ENCODE measurements at regions not wholly inside any gene's neighbourhood (a gene's known extent, or its start where the extent isn't known, plus 50 kb on each side); places are given as distances from the start of the nearest gene placed in this dataset.

- H3K9me3 ChIP-seq (replicated peaks in 1 of 3), result no peaks in the 10 kb centered on the region
- H3K27me3 ChIP-seq, result no peaks in the 10 kb centered on the region
- H3K4me3 ChIP-seq, result no peak overlapping the region
- no peaks in the 10 kb centered on the region for H3K4me1 ChIP-seq (replicated peaks in 1 of 2)
- TF ChIP-seq POLR2A (IDR thresholded peaks at IDR 0.05) (no peak), CTCF (IDR thresholded peaks at IDR 0.05) (no peak)
- no peak overlapping the region for H3K27ac ChIP-seq
- no peak for DNase-seq
- intact Hi-C loops (cut with DNase I), result no loop called here
- no peaks in the 10 kb centered on the region for H3K36me3 ChIP-seq (replicated peaks in 1 of 2)
Measured at GRCh38 chr7:117929237-117929636, 56.0 kb upstream of the CTTNBP2 start.

- no peak overlapping the region for H3K27ac ChIP-seq
- TF ChIP-seq POLR2A (IDR thresholded peaks at IDR 0.05), result no peak
- no peak for TF ChIP-seq CTCF (IDR thresholded peaks at IDR 0.05)
- no peaks in the 10 kb centered on the region for H3K27me3 ChIP-seq
- DNase-seq, result no peak
- no peak overlapping the region for H3K4me3 ChIP-seq
- H3K4me1 ChIP-seq (replicated peaks in 1 of 2), result no peaks in the 10 kb centered on the region
- no peaks in the 10 kb centered on the region for H3K36me3 ChIP-seq (replicated peaks in 1 of 2)
- WGBS, 4 donors, result 66 to 78% (median 72%) methylated on average over 5 of the region's 5 CpGs
- intact Hi-C loops (cut with DNase I), result no loop called here
- H3K9me3 ChIP-seq (replicated peaks in 1 of 3), result no peaks in the 10 kb centered on the region
Measured at GRCh38 chr7:117931314-117931713, 58.1 kb upstream of the CTTNBP2 start.

GRCh38 chr7:117937049-117937752 is 64.0 kb upstream of the CTTNBP2 start:
- intact Hi-C loops (cut with DNase I), result no loop called here
- no peaks in the 10 kb centered on the region for H3K9me3 ChIP-seq (replicated peaks in 1 of 3)
- no peak overlapping the region for H3K27ac ChIP-seq
- 71 to 80% (median 74%) methylated on average over 7 of the region's 7 CpGs for WGBS, 4 donors
- H3K4me3 ChIP-seq, result no peak overlapping the region
- H3K36me3 ChIP-seq (replicated peaks in 1 of 2), result no peaks in the 10 kb centered on the region
- no peaks in the 10 kb centered on the region for H3K4me1 ChIP-seq (replicated peaks in 1 of 2)
- no peaks in the 10 kb centered on the region for H3K27me3 ChIP-seq
- TF ChIP-seq CTCF (IDR thresholded peaks at IDR 0.05) (no peak), POLR2A (IDR thresholded peaks at IDR 0.05) (no peak)
- DNase-seq, result no peak

- no peak overlapping the region for H3K27ac ChIP-seq
- H3K36me3 ChIP-seq (replicated peaks in 1 of 2), result no peaks in the 10 kb centered on the region
- intact Hi-C loops (cut with DNase I), result no loop called here
- WGBS, 4 donors, result 65 to 79% (median 69%) methylated on average over 2 of the region's 2 CpGs
- TF ChIP-seq POLR2A (IDR thresholded peaks at IDR 0.05) (no peak), CTCF (IDR thresholded peaks at IDR 0.05) (no peak)
- no peak overlapping the region for H3K4me3 ChIP-seq
- H3K9me3 ChIP-seq (replicated peaks in 1 of 3), result peaks cover 0 to 4% (median 0%) of the 10 kb centered on the region in 3 donors
- no peaks in the 10 kb centered on the region for H3K27me3 ChIP-seq
- DNase-seq, result no peak
- H3K4me1 ChIP-seq (replicated peaks in 1 of 2), result no peaks in the 10 kb centered on the region
Measured at GRCh38 chr7:117937753-117938483, 64.7 kb upstream of the CTTNBP2 start.

Measured in adrenal gland (tissue), 9 donors.